Fibroblast of pulmonary artery (primary cell): ENCODE measurements at regions not wholly inside any gene's neighbourhood (a gene's known extent, or its start where the extent isn't known, plus 50 kb on each side); places are given as distances from the start of the nearest gene placed in this dataset.

Experiments used
- DNase-seq: peaks from one replicate; pipeline ENCODE4 v3.0.0-alpha.2; 2010; ENCODE audit warnings: low read depth
- H3K4me3 ChIP-seq: replicated peaks from 2 replicates; pipeline ENCODE4 v1.5.1; 2011; ENCODE audit warnings: low read depth, mild to moderate bottlenecking, control low read depth, low read length, moderate library complexity
- TF ChIP-seq, protein P1 (sequence below): IDR thresholded peaks from 2 replicates; pipeline ENCODE4 v1.5.1; 2011; ENCODE audit warnings: mild to moderate bottlenecking, control low read depth, low read length, inconsistent platforms; ENCODE audit errors: missing control alignments

DNA sequence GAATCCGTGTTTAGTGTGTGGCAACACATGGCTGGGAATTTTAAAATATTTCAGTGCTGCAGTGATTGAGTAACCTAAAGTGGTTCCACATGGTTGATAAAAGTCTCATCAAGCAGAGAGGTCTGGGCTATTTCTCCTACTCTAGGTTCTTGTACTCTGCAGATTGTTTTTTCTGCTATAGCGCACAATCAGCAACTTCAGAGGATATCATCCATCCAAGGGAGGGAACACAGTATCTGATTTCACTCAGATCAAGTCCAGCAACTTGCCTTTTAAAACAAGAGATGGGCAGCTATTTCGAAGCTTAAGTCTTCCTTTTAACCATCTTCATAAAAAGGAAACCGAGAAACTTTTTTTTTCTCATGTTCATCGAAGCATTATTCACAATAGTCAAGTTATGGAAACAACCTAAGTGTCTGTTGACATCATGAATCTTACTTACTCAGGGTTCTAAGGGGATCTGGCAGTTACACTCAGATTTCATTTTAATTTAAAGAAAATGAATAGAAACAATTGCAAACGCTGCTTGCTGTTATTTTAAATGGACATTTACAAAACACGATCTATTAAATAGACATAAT lies 172.7 kb upstream of the TRIB2 start:
- no peak overlapping the region for H3K4me3 ChIP-seq
- peak; percentile 29 for DNase-seq
- TF ChIP-seq, protein P1, sequence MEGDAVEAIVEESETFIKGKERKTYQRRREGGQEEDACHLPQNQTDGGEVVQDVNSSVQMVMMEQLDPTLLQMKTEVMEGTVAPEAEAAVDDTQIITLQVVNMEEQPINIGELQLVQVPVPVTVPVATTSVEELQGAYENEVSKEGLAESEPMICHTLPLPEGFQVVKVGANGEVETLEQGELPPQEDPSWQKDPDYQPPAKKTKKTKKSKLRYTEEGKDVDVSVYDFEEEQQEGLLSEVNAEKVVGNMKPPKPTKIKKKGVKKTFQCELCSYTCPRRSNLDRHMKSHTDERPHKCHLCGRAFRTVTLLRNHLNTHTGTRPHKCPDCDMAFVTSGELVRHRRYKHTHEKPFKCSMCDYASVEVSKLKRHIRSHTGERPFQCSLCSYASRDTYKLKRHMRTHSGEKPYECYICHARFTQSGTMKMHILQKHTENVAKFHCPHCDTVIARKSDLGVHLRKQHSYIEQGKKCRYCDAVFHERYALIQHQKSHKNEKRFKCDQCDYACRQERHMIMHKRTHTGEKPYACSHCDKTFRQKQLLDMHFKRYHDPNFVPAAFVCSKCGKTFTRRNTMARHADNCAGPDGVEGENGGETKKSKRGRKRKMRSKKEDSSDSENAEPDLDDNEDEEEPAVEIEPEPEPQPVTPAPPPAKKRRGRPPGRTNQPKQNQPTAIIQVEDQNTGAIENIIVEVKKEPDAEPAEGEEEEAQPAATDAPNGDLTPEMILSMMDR = no peak

DNA sequence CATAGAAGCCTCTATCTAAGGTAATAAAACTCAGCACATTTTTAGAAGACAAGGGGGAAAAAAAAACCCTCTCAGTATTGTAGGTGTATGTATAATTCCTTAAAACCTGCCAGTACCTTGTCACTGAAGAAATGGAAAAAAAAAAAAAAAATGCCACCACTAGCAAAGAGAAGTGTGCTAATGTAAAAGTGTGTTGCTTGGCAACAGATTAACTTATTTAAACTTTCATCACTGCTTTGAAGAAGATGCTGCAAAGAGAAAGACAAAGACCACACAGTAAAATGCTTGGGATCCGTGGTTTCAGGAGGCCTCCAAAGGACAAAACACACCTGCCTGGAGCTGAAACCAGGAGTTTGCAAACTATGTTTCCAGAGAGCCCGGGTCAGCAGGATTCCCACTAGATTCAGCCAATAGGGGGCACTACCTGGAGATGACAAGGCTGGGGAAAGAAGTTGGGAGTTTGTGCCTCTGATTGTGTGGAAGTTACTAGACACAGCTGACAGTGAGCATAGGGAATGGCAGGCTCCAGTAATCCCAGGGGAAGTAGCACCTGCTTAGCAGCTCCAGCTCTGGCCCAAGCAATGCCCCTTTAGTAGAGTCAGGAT lies 169.1 kb upstream of the TRIB2 start:
- no peak for DNase-seq
- TF ChIP-seq, protein P1 = no peak
- no peak overlapping the region for H3K4me3 ChIP-seq

GRCh38 chr2:12548906-12549305 lies 167.8 kb upstream of the TRIB2 start:
- no peak for DNase-seq
- TF ChIP-seq, protein P1 = no peak
- no peak overlapping the region for H3K4me3 ChIP-seq

- TF ChIP-seq, protein P1 = no peak
- H3K4me3 ChIP-seq = no peak overlapping the region
- peak; percentile 31 for DNase-seq
Observed at GRCh38 chr2:12549641-12550040, 167.1 kb upstream of the TRIB2 start.

- DNase-seq = no peak
- no peak overlapping the region for H3K4me3 ChIP-seq
- TF ChIP-seq, protein P1 = no peak
Observed at GRCh38 chr2:12552092-12552491, 164.6 kb upstream of the TRIB2 start.

DNA sequence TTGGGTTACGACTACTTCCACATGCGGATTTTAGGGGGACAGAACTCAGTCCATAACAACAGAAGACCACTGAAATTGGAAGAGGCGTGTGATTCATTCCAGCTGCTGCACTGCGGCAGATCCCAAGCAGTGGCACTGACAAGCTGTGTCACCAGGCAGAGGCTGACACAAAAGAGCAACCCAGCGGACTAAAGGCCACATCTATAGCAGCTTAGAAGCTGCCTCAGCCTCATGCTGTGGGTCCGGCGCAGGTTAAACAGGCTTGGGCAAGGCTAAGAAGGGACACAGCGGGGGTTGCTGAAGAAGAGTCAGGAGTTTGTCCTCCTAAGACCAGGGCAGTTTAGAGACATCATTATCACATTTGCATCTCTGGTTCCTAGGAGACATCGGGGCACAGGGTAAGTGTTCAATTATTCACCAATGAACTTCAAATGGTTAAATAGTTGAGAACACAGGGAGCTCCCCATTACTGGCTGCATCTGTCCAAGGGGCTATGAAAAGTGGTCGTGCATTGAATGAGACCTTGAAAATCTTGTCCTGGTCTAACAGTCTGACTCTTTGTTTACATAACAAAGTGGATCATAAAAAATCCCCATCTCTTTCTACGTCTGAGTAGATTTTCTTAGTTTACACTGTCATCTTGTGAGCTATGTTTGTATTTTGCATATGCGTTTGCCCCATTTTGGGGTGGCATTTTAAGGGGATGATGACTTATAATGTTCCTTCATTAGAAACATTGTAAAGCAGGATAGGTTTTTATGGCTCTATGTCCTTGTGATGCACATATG lies 162.3 kb upstream of the TRIB2 start:
- no peak for DNase-seq
- TF ChIP-seq, protein P1 = no peak

More for the DNA sequence above, 162.3 kb upstream of the TRIB2 start:
- no peak overlapping the region for H3K4me3 ChIP-seq
